ENCODE measurements at regions not wholly inside any gene's neighbourhood (a gene's known extent, or its start where the extent isn't known, plus 50 kb on each side); places are given as distances from the start of the nearest gene placed in this dataset.

- TF ChIP-seq MAX (IDR thresholded peaks at IDR 0.05), result no peak
These were observed 129.0 kb upstream of the NEO1 start (continued) for GRCh38 chr15:72923289-72923688.

GRCh38 chr15:72920551-72920950 lies 131.7 kb upstream of the NEO1 start:
- Histone ChIP-seq H3K4me1 (ENCODE audit: control insufficient read depth in 4 of 4, insufficient read depth in 4 of 4, low read length in 3 of 4) (no peaks in the 10 kb centered on the region), H3K4me3 (ENCODE audit: low read depth in 1 of 3, low read length in 3 of 3) (no peak overlapping the region), H3K27ac (ENCODE audit: low read depth in 1 of 2, low read length in 2 of 2) (no peak overlapping the region), H3K27me3 (ENCODE audit: control insufficient read depth in 4 of 4, insufficient read depth in 4 of 4, low read length in 3 of 4) (no peaks in the 10 kb centered on the region), H3K9me3 (ENCODE audit: control insufficient read depth in 4 of 4, low read length in 3 of 4) (no peaks in the 10 kb centered on the region), H3K9ac (ENCODE audit: low read depth in 1 of 2, low read length in 2 of 2) (no peak overlapping the region), H3K36me3 (ENCODE audit: control insufficient read depth in 4 of 4, insufficient read depth in 3 of 4, low read depth in 1 of 4, low read length in 3 of 4) (no peaks in the 10 kb centered on the region)
- no peak for DNase-seq (ENCODE audit: low spot score)
- TF ChIP-seq JUND (IDR thresholded peaks at IDR 0.05) (no peak), FOXA1 (IDR thresholded peaks at IDR 0.05) (no peak), FOXA2 (IDR thresholded peaks at IDR 0.05) (no peak), CTCF (IDR thresholded peaks at IDR 0.05; ENCODE audit: low read depth, low read length, missing input control) (no peak), RXRA (IDR thresholded peaks at IDR 0.05) (no peak), HNF4A (conservative IDR thresholded peaks at IDR 0.05) (no peak), ATF3 (IDR thresholded peaks at IDR 0.05) (no peak), TAF1 (conservative IDR thresholded peaks at IDR 0.05) (no peak)

GRCh38 chr15:72919936-72920465 lies 132.3 kb upstream of the NEO1 start:
- H3K27ac ChIP-seq (ENCODE audit: low read depth in 1 of 2, low read length in 2 of 2), result no peak overlapping the region
- H3K27me3 ChIP-seq (ENCODE audit: control insufficient read depth in 4 of 4, insufficient read depth in 4 of 4, low read length in 3 of 4), result no peaks in the 10 kb centered on the region
- 79% methylated on average over 5 of the region's 5 CpGs for WGBS
- no peak overlapping the region for H3K9ac ChIP-seq (ENCODE audit: low read depth in 1 of 2, low read length in 2 of 2)
- DNase-seq (ENCODE audit: low spot score), result no peak
- no peaks in the 10 kb centered on the region for H3K4me1 ChIP-seq (ENCODE audit: control insufficient read depth in 4 of 4, insufficient read depth in 4 of 4, low read length in 3 of 4)
- H3K9me3 ChIP-seq (ENCODE audit: control insufficient read depth in 4 of 4, low read length in 3 of 4), result no peaks in the 10 kb centered on the region
- TF ChIP-seq EGR1 (IDR thresholded peaks at IDR 0.05; ENCODE audit: low read depth in 2 of 2) (no peak), MAX (IDR thresholded peaks at IDR 0.05) (no peak), REST (IDR thresholded peaks at IDR 0.05) (no peak), NR2F2 (IDR thresholded peaks at IDR 0.05) (no peak), SP1 (IDR thresholded peaks at IDR 0.05) (no peak), YY1 (IDR thresholded peaks at IDR 0.05) (no peak), FOXA2 (IDR thresholded peaks at IDR 0.05) (no peak), JUND (IDR thresholded peaks at IDR 0.05) (no peak), FOXA1 (IDR thresholded peaks at IDR 0.05) (no peak), TAF1 (conservative IDR thresholded peaks at IDR 0.05) (no peak)
- no peak overlapping the region for H3K4me3 ChIP-seq (ENCODE audit: low read depth in 1 of 3, low read length in 3 of 3)
- H3K36me3 ChIP-seq (ENCODE audit: control insufficient read depth in 4 of 4, insufficient read depth in 3 of 4, low read depth in 1 of 4, low read length in 3 of 4), result no peaks in the 10 kb centered on the region
